ENCODE measurements at regions not wholly inside any gene's neighbourhood (a gene's known extent, or its start where the extent isn't known, plus 50 kb on each side); places are given as distances from the start of the nearest gene placed in this dataset.

GRCh38 chr5:142246258-142246657, 78.6 kb downstream of the SPRY4 start:
- H3K27me3 ChIP-seq = no peaks in the 10 kb centered on the region
- no peak for DNase-seq (ENCODE audit: low spot score in 2 of 2)
- no peaks in the 10 kb centered on the region for H3K9me3 ChIP-seq
- no peak overlapping the region for H3K27ac ChIP-seq
- WGBS = 51% methylated on average over 9 of the region's 9 CpGs
- TF ChIP-seq POLR2AphosphoS5 (IDR thresholded peaks at IDR 0.05) (no peak), POLR2A (IDR thresholded peaks at IDR 0.05) (no peak), EP300 (IDR thresholded peaks at IDR 0.05) (no peak)
- TF ChIP-seq, protein P1, sequence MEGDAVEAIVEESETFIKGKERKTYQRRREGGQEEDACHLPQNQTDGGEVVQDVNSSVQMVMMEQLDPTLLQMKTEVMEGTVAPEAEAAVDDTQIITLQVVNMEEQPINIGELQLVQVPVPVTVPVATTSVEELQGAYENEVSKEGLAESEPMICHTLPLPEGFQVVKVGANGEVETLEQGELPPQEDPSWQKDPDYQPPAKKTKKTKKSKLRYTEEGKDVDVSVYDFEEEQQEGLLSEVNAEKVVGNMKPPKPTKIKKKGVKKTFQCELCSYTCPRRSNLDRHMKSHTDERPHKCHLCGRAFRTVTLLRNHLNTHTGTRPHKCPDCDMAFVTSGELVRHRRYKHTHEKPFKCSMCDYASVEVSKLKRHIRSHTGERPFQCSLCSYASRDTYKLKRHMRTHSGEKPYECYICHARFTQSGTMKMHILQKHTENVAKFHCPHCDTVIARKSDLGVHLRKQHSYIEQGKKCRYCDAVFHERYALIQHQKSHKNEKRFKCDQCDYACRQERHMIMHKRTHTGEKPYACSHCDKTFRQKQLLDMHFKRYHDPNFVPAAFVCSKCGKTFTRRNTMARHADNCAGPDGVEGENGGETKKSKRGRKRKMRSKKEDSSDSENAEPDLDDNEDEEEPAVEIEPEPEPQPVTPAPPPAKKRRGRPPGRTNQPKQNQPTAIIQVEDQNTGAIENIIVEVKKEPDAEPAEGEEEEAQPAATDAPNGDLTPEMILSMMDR (IDR thresholded peaks at IDR 0.05) = no peak
- H3K36me3 ChIP-seq = no peaks in the 10 kb centered on the region
- H3K4me3 ChIP-seq = no peak overlapping the region
- H3K4me1 ChIP-seq = peaks cover 9% of the 10 kb centered on the region

DNA sequence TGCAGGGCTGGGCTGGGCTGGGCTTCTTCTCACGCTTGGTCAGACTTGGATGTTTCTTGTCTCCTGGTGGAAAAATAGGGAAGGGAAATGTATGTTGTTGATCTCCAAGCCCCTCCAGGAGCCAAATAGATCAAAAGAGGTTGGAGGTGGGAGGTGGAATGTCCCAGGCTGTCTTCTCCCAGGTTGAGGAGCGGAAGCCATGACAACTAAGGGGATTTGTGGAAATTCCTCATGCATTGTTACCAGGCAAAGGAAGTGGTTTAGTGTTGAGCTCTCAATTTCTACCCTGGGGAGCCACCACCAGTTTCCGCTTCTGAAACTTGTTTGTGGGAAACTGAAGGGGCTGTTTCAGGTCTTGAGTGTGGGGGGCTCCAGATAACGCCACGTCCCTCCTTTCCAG, 79.0 kb downstream of the SPRY4 start:
- WGBS = 50% methylated on average over 5 of the region's 5 CpGs
- TF ChIP-seq EP300 (IDR thresholded peaks at IDR 0.05) (no peak), POLR2A (IDR thresholded peaks at IDR 0.05) (no peak), POLR2AphosphoS5 (IDR thresholded peaks at IDR 0.05) (no peak)
- TF ChIP-seq, protein P1 (IDR thresholded peaks at IDR 0.05) = no peak

GRCh38 chr5:142244440-142244839, 80.4 kb downstream of the SPRY4 start:
- Histone ChIP-seq H3K36me3 (no peaks in the 10 kb centered on the region), H3K4me1 (peaks cover 9% of the 10 kb centered on the region), H3K9me3 (no peaks in the 10 kb centered on the region), H3K4me3 (no peak overlapping the region), H3K27me3 (no peaks in the 10 kb centered on the region), H3K27ac (no peak overlapping the region)
- DNase-seq (ENCODE audit: low spot score in 2 of 2) = no peak
- WGBS = 87% methylated on average over 1 of the region's 1 CpG
- TF ChIP-seq, protein P1 (IDR thresholded peaks at IDR 0.05) = no peak
- TF ChIP-seq POLR2AphosphoS5 (IDR thresholded peaks at IDR 0.05) = no peak
- TF ChIP-seq POLR2A (IDR thresholded peaks at IDR 0.05) = no peak
- no peak for TF ChIP-seq EP300 (IDR thresholded peaks at IDR 0.05)

More for the DNA sequence above, 79.0 kb downstream of the SPRY4 start:
- no peak overlapping the region for H3K27ac ChIP-seq
- H3K9me3 ChIP-seq = no peaks in the 10 kb centered on the region
- DNase-seq (ENCODE audit: low spot score in 2 of 2) = no peak
- no peak overlapping the region for H3K4me3 ChIP-seq
- peaks cover 9% of the 10 kb centered on the region for H3K4me1 ChIP-seq
- H3K36me3 ChIP-seq = no peaks in the 10 kb centered on the region
- no peaks in the 10 kb centered on the region for H3K27me3 ChIP-seq

- Histone ChIP-seq H3K4me1 (peaks cover 9% of the 10 kb centered on the region), H3K4me3 (no peak overlapping the region), H3K27me3 (no peaks in the 10 kb centered on the region), H3K27ac (no peak overlapping the region), H3K36me3 (no peaks in the 10 kb centered on the region), H3K9me3 (no peaks in the 10 kb centered on the region)
- no peak for DNase-seq (ENCODE audit: low spot score in 2 of 2)
- TF ChIP-seq POLR2A (IDR thresholded peaks at IDR 0.05) (no peak), EP300 (IDR thresholded peaks at IDR 0.05) (no peak), POLR2AphosphoS5 (IDR thresholded peaks at IDR 0.05) (no peak)
- TF ChIP-seq, protein P1 (IDR thresholded peaks at IDR 0.05) = no peak
- 82% methylated on average over 3 of the region's 3 CpGs for WGBS
Measured at GRCh38 chr5:142242272-142242671, 82.5 kb downstream of the SPRY4 start.

GRCh38 chr5:142239394-142240159, 85.2 kb downstream of the SPRY4 start:
- DNase-seq (ENCODE audit: low spot score in 2 of 2) = no peak
- Histone ChIP-seq H3K4me1 (peaks cover 3% of the 10 kb centered on the region), H3K27me3 (peaks cover 7% of the 10 kb centered on the region), H3K4me3 (no peak overlapping the region), H3K27ac (no peak overlapping the region), H3K36me3 (no peaks in the 10 kb centered on the region), H3K9me3 (no peaks in the 10 kb centered on the region)
- TF ChIP-seq POLR2AphosphoS5 (IDR thresholded peaks at IDR 0.05) = no peak
- TF ChIP-seq EP300 (IDR thresholded peaks at IDR 0.05) = no peak
- WGBS = 81% methylated on average over 4 of the region's 4 CpGs

All from suprapubic skin (tissue), 4 donors.